MCF 10A (cell line): ENCODE measurements at regions not wholly inside any gene's neighbourhood (a gene's known extent, or its start where the extent isn't known, plus 50 kb on each side); places are given as distances from the start of the nearest gene placed in this dataset.
"Not testable (repeated sequence)": the region's sequence is repeated elsewhere in the genome, so short reads cannot be mapped to it uniquely, and the experiment has no call there.

ENCODE experiments used
- BruUV-seq: library from RNA; stranded (reverse); fragments of 400-500 nt; replicated peaks from 2 replicates; lab custom pipeline; 2021; lab: Mats Ljungman, UMichigan
- CTCF ChIA-PET: fragments of 300-600 bp; sonication (Branson Sonifier 250); formaldehyde crosslinking; extraction: SDS; loops from one replicate; lab custom pipeline; 2021; ENCODE audit warnings: antibody characterized with exemption, inconsistent platforms; lab: Yijun Ruan, JAX
- POLR2A ChIA-PET: fragments of 300-600, 350-650 bp; sonication (Branson Sonifier 250); formaldehyde crosslinking; extraction: SDS; loops from one replicate; lab custom pipeline; 2020; ENCODE audit warnings: antibody characterized with exemption, inconsistent platforms; lab: Yijun Ruan, JAX
- DNase-seq: peaks from one replicate; pipeline ENCODE4 v3.0.0-alpha.2; 2018; ENCODE audit not compliant: unreplicated experiment
- H3K27ac Mint-ChIP-seq: one replicate; pipeline ENCODE4 v1.8.0; 2022; ENCODE audit warnings: mild to moderate bottlenecking, low read depth, mixed read lengths; ENCODE audit not compliant: unreplicated experiment
- H3K27me3 Mint-ChIP-seq: one replicate; pipeline ENCODE4 v1.8.0; 2022; ENCODE audit warnings: mixed read lengths; ENCODE audit not compliant: insufficient read depth, unreplicated experiment
- H3K36me3 Mint-ChIP-seq: one replicate; pipeline ENCODE4 v1.8.0; 2022; ENCODE audit warnings: mild to moderate bottlenecking, moderate library complexity, mixed read lengths; ENCODE audit not compliant: insufficient read depth, unreplicated experiment
- H3K4me1 Mint-ChIP-seq: one replicate; pipeline ENCODE4 v1.8.0; 2022; ENCODE audit warnings: mixed read lengths; ENCODE audit not compliant: insufficient read depth, unreplicated experiment
- H3K4me3 Mint-ChIP-seq: one replicate; pipeline ENCODE4 v1.8.0; 2022; ENCODE audit warnings: mild to moderate bottlenecking, moderate library complexity, mixed read lengths; ENCODE audit not compliant: unreplicated experiment
- H3K9me3 Mint-ChIP-seq: one replicate; pipeline ENCODE4 v1.8.0; 2022; ENCODE audit warnings: mixed read lengths; ENCODE audit not compliant: unreplicated experiment
- CTCF ChIP-seq: fragments of 200-600 bp; IDR thresholded peaks from one replicate; pipeline ENCODE4 v1.8.0; 2022; ENCODE audit warnings: antibody characterized with exemption, mild to moderate bottlenecking; ENCODE audit not compliant: unreplicated experiment
- intact Hi-C: fragments of 100-400 bp; cut with micrococcal nuclease; formaldehyde crosslinking; loops from 2 replicates; pipeline ENCODE4 v1.14.1; 2022

- no TSS peak for BruUV-seq
- intact Hi-C loops: no loop called here
- DNase-seq: peak; percentile 38
- H3K27ac Mint-ChIP-seq: peak overlapping the region; percentile 64
- H3K9me3 Mint-ChIP-seq: no peaks in the 10 kb centered on the region
- ChIA-PET POLR2A (interaction anchor here (0.7 kb wide), 1 partner anchor 9 kb away, joined by 3 read pairs; no protein-coding TSS in a partner anchor), CTCF (no interaction called here)
- H3K36me3 Mint-ChIP-seq: no peaks in the 10 kb centered on the region
- H3K4me3 Mint-ChIP-seq: no peak overlapping the region
- no peaks in the 10 kb centered on the region for H3K27me3 Mint-ChIP-seq
- TF ChIP-seq CTCF: no peak
- peaks cover 18% of the 10 kb centered on the region for H3K4me1 Mint-ChIP-seq
Measured at GRCh38 chr3:162391301-162391700, 894.7 kb downstream of the OTOL1 start.

GRCh38 chr3:162395496-162395895, 898.9 kb downstream of the OTOL1 start:
- peaks cover 18% of the 10 kb centered on the region for H3K4me1 Mint-ChIP-seq
- DNase-seq: no peak
- no peaks in the 10 kb centered on the region for H3K9me3 Mint-ChIP-seq
- ChIA-PET CTCF (no interaction called here), POLR2A (no interaction called here)
- no peak for TF ChIP-seq CTCF
- no peaks in the 10 kb centered on the region for H3K36me3 Mint-ChIP-seq
- H3K27me3 Mint-ChIP-seq: no peaks in the 10 kb centered on the region
- no TSS peak for BruUV-seq
- no peak overlapping the region for H3K4me3 Mint-ChIP-seq
- intact Hi-C loops: no loop called here
- H3K27ac Mint-ChIP-seq: no peak overlapping the region

- no peaks in the 10 kb centered on the region for H3K27me3 Mint-ChIP-seq
- TF ChIP-seq CTCF: no peak
- H3K27ac Mint-ChIP-seq: no peak overlapping the region
- no peaks in the 10 kb centered on the region for H3K9me3 Mint-ChIP-seq
- no TSS peak for BruUV-seq
- DNase-seq: no peak
- ChIA-PET POLR2A (interaction anchor here (0.6 kb wide), 1 partner anchor 60 kb away, joined by 3 read pairs; no protein-coding TSS in a partner anchor), CTCF (no interaction called here)
- no peaks in the 10 kb centered on the region for H3K36me3 Mint-ChIP-seq
- intact Hi-C loops: no loop called here
- H3K4me1 Mint-ChIP-seq: no peaks in the 10 kb centered on the region
- H3K4me3 Mint-ChIP-seq: no peak overlapping the region
Measured at GRCh38 chr3:162398554-162398953, 901.9 kb downstream of the OTOL1 start.

- Mint-ChIP-seq H3K4me1 (no peaks in the 10 kb centered on the region), H3K4me3 (no peak overlapping the region), H3K9me3 (no peaks in the 10 kb centered on the region), H3K27me3 (no peaks in the 10 kb centered on the region), H3K36me3 (no peaks in the 10 kb centered on the region), H3K27ac (no peak overlapping the region)
- no peak for DNase-seq
- no peak for TF ChIP-seq CTCF
- POLR2A ChIA-PET: interaction anchor here (0.5 to 0.9 kb wide), 2 partner anchors 10 to 146 kb away, joined by 3 to 9 read pairs; no protein-coding TSS in a partner anchor
- intact Hi-C loops: no loop called here
- CTCF ChIA-PET: interaction anchor here (0.6 kb wide), 1 partner anchor 1792 kb away, joined by 3 read pairs; no protein-coding TSS in a partner anchor
- no TSS peak for BruUV-seq
Measured at GRCh38 chr3:162400697-162401096, 904.1 kb downstream of the OTOL1 start.

GRCh38 chr3:162411556-162411955, 914.9 kb downstream of the OTOL1 start:
- not testable (repeated sequence) for H3K9me3 Mint-ChIP-seq

More at GRCh38 chr3:162411556-162411955, 914.9 kb downstream of the OTOL1 start:
- H3K4me1 Mint-ChIP-seq, H3K36me3 Mint-ChIP-seq, H3K27me3 Mint-ChIP-seq, intact Hi-C loops, H3K27ac Mint-ChIP-seq, BruUV-seq, H3K4me3 Mint-ChIP-seq, CTCF ChIA-PET, DNase-seq: not testable (repeated sequence)
- POLR2A ChIA-PET: interaction anchor here (1.3 kb wide), 1 partner anchor 12 kb away, joined by 4 read pairs; no protein-coding TSS in a partner anchor
